HG03175 (cell line): ENCODE measurements at regions not wholly inside any gene's neighbourhood (a gene's known extent, or its start where the extent isn't known, plus 50 kb on each side); places are given as distances from the start of the nearest gene placed in this dataset.
"Not testable (repeated sequence)": the region's sequence is repeated elsewhere in the genome, so short reads cannot be mapped to it uniquely, and the experiment has no call there.

Experiments
- ATAC-seq: cut with Tn5 transposase; IDR thresholded peaks from one replicate; pipeline ENCODE4 v1.9.1; 2021; ENCODE audit warnings: mild to moderate bottlenecking, moderate library complexity; ENCODE audit not compliant: unreplicated experiment

- no peak for ATAC-seq
Observed at GRCh38 chr9:84054341-84055010, 73.9 kb downstream of the RMI1 start.

GRCh38 chr9:84057662-84058061, 77.1 kb downstream of the RMI1 start:
- no peak for ATAC-seq

- ATAC-seq, result no peak
Observed at GRCh38 chr9:84059936-84060335, 79.3 kb downstream of the RMI1 start.

GRCh38 chr9:84061613-84062193, 81.1 kb downstream of the RMI1 start:
- ATAC-seq, result no peak

- ATAC-seq, result no peak
Observed at GRCh38 chr9:84062538-84062937, 81.9 kb downstream of the RMI1 start.

DNA sequence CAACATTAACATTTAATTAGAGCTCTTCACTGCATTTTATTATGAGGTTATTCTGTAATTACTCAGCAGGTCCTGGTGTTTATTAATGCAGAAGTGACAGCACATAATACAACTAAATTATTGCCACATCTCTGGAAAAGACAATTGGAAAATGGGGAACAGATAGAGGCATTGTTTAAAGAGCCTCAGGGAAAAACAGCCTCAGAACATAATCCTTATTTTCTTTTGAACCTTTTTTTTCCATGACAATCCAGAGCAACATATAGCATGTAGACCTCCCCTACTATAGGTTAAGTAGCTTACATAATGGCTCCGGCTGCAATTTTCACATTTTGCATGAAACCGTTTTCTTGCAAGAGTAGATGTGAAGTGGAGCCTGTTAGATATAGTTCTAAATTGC, 87.2 kb downstream of the RMI1 start:
- ATAC-seq, result no peak

GRCh38 chr9:84068872-84069271, 88.3 kb downstream of the RMI1 start:
- no peak for ATAC-seq

DNA sequence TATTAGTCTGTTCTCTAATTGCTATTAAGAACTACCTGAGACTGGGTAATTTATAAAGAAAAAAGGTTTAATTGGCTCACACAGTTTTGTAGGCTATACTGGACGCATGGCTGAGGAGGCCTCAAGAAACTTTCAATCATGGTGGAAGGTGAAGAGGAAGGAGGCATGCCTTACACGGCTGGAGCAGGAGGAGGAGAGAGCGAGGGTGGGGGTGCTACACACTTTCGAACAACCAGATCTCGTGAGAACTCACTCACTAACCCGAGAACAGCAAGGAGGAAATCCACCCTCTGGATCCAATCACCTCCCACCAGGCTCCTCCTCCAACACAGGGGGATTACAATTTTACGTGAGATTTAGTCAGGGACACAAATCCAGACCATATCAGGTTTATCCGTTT, 90.0 kb downstream of the RMI1 start:
- no peak for ATAC-seq

GRCh38 chr9:84072621-84073180, 92.1 kb downstream of the RMI1 start:
- no peak for ATAC-seq

GRCh38 chr9:84075004-84075403, 94.4 kb downstream of the RMI1 start:
- ATAC-seq, result no peak

GRCh38 chr9:84076384-84076783, 95.8 kb downstream of the RMI1 start:
- ATAC-seq, result no peak

DNA sequence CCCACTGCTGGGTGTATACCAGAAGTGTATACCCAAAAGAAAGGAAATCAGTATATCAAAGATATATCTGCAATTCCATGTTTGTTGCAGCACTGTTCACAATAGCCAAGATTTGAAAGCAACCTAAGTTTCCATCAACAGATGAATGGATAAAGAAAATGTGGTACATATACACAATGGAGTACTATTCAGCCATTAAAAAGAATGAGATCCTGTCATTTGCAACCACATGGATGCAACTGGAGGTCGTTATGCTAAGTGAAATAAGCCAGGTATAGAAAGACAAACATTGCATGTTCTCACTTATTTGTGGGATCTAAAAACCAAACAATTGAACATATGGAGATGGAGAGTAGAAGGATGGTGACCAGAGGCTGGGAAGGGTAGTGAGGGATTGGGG, 97.2 kb downstream of the RMI1 start:
- not testable (repeated sequence) for ATAC-seq

DNA sequence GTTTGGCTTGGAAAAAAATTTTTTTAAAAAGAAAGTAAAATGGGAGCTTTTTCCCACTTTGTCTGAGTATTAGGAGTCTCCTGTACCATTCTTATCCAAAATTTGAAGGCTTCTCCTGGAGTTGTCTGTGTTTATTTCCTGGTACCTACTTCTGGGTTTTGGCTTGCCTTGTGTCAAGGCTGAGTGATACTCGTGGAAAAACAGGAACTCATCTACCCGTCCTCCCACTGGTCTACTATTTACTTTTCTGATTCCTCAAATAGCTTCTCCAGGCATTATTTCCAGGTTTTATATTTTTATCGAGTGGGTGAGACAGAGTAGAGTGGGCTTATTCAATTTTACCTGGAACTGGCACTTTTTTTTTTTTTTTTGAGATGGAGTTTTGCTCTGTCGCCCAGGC, 99.4 kb downstream of the RMI1 start:
- no peak for ATAC-seq

DNA sequence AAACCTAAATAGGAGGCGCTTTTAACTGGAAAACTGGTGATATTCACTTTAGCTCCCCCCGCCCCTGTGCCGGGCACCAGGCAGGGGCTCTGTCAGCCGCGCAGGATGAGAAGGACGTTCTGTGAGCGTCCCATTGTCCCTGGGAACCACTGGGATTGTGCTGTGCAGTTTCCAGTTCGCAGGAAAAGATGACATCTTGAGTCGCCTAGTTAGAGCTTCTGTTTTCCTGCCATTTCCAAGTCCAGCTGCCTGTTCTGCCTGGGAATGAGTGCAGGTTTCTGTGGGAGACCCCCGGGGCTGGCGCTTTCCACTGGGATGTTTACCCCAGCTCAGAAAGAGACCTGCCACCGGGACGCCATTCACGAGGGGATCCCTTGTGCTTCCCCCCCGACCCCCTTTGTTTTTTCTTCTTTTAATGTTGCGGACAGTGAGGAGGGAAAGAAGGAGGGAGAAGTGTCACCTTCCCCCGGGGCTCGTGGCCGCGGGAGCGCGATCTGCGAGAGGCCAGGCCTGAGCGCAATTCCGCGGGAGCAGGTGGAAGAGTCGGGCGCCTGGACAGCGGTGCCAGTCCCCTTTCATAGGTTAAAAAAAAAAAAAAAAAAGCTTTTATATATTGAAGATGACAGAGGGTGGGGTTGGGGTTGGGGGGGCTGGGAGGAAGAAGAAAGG, 121.5 kb downstream of the RMI1 start:
- no peak for ATAC-seq

DNA sequence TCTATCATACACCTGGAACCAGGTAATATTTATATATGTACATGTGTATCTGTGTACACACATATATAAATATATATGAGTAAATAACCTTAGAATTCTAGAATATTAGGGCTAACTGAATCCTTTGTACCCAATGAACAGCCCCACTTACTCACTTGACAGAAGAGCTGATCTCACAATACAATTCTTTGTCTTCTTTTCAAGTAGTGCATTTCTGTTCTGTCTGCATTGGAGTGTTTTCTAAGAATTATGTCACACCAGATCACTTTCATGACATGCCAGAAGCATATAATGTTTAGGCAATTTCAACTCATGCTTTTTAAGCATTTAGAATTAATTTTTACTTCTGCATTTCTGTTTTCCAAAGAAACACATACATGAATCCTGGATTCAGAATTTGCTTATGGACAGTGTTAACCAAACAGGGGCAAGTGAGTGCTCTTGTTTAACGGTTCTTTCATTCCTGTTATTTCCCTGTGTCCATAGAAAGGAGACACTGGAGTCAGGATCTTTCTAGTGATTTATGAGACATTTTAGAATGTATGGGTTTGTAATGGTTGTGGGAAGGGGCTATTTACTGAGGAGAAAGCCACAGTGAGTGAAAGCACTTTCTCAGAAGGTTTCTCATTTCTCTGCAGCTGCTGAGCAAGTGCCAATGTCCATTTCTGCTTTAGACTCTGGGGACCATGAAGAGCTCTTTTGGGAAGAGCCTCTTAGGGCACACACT, 123.2 kb downstream of the RMI1 start:
- ATAC-seq, result no peak

DNA sequence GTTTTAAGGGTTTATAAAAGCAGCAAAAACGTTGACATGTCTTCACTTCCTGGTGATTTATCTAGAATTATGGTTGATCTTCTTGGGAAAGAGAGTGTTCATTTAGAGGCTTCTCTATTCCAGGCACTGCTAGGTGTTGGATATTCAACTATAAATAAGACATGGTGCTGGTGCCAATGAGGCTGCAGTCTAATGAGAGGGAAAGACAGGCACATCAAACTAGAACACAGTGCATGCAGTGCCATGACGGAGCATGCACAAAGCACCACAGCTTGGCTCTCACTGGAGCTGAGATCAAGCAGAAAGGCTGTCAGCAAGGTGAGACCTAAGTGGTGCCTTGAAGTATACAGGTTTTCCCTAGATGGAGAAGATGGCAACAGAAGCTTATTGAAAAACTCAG, 126.5 kb downstream of the RMI1 start:
- no peak for ATAC-seq

DNA sequence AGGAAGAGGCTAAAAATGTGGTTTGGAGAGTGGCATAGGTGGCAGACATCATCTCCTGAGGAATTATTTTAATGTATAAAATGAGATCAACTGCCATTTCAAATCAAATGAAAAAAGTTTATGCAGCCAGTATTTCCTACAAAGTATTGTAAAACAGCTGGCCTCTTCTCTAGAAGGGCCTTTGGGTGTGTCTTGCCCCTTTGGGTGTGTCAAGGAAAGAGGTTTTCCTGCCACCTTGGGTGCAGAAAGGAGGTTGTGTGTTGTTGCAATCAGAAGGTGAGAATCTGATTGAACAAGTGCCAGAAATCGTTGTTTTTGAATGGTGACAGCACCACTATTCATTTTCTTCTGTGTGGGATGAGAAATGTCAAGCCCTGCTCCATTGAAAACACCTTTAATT, 127.4 kb downstream of the RMI1 start:
- ATAC-seq, result no peak

GRCh38 chr9:84111726-84112125, 131.1 kb downstream of the RMI1 start:
- ATAC-seq, result no peak

GRCh38 chr9:84121991-84122523, 141.5 kb downstream of the RMI1 start:
- ATAC-seq, result no peak

- no peak for ATAC-seq
Observed at GRCh38 chr9:84122572-84122971, 142.0 kb downstream of the RMI1 start.
